ENCODE measurements at regions not wholly inside any gene's neighbourhood (a gene's known extent, or its start where the extent isn't known, plus 50 kb on each side); places are given as distances from the start of the nearest gene placed in this dataset.
"Not testable (repeated sequence)": the region's sequence is repeated elsewhere in the genome, so short reads cannot be mapped to it uniquely, and the experiment has no call there.

GRCh38 chr13:111678120-111678882 is 357.9 kb downstream of the TEX29 start:
- H3K27me3 ChIP-seq (ENCODE audit: insufficient read depth, low read length); H3K4me1 ChIP-seq (ENCODE audit: insufficient read depth, low read length); H3K9me3 ChIP-seq (ENCODE audit: low read depth, low read length); H3K4me3 ChIP-seq (ENCODE audit: low read length): not testable (repeated sequence)

- not testable (repeated sequence) for H3K4me3 ChIP-seq (ENCODE audit: low read length); H3K9me3 ChIP-seq (ENCODE audit: low read depth, low read length); H3K4me1 ChIP-seq (ENCODE audit: insufficient read depth, low read length); H3K27me3 ChIP-seq (ENCODE audit: insufficient read depth, low read length)
Observed at GRCh38 chr13:111679645-111680044, 359.2 kb downstream of the TEX29 start.

DNA sequence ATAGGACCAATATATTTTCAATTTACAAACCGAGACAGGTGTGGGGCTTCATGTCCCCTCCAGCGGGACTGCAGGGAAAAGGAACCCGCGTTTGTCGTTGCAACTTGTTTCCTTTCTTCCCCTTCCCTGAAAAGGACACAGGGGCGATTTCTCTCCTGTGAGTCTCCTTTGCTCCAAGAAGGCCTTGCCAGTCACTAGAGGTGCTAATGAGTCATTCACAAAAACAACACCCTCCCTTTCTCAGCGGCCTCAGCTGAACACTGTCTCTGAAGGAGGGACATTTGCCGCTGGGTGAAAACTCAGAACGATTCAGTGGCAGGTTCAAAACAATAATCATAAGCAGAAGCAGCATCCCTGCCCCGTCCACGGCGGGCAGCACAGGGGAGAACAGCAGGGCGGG is 359.7 kb downstream of the TEX29 start:
- H3K9me3 ChIP-seq (ENCODE audit: low read depth, low read length); H3K4me1 ChIP-seq (ENCODE audit: insufficient read depth, low read length); H3K27me3 ChIP-seq (ENCODE audit: insufficient read depth, low read length); H3K4me3 ChIP-seq (ENCODE audit: low read length): not testable (repeated sequence)

DNA sequence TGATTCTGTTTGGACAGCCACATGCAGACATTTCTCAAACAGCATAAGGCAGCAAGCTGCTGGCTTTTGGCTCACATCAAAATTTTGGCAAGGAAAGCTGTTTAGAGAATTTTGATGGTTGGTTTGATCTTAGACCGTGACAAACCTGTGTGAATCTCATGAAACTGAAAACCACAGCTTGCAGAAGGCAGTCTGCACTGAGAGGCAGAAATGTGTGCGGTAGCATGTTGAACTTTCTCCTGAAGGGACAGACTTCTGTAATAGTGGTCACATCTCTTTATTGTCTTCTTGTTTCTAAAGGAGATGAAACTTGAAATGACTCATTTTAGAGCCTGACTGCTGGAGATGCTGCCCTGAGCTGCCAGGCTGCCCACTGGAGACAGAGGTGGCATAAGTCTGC is 371.6 kb downstream of the TEX29 start:
- H3K9me3 ChIP-seq (ENCODE audit: low read depth, low read length); H3K4me1 ChIP-seq (ENCODE audit: insufficient read depth, low read length); H3K27me3 ChIP-seq (ENCODE audit: insufficient read depth, low read length); H3K4me3 ChIP-seq (ENCODE audit: low read length): not testable (repeated sequence)

- not testable (repeated sequence) for H3K9me3 ChIP-seq (ENCODE audit: low read depth, low read length); H3K27me3 ChIP-seq (ENCODE audit: insufficient read depth, low read length); H3K4me1 ChIP-seq (ENCODE audit: insufficient read depth, low read length); H3K4me3 ChIP-seq (ENCODE audit: low read length)
Observed at GRCh38 chr13:111696121-111696520, 370.8 kb upstream of the SOX1 start.

DNA sequence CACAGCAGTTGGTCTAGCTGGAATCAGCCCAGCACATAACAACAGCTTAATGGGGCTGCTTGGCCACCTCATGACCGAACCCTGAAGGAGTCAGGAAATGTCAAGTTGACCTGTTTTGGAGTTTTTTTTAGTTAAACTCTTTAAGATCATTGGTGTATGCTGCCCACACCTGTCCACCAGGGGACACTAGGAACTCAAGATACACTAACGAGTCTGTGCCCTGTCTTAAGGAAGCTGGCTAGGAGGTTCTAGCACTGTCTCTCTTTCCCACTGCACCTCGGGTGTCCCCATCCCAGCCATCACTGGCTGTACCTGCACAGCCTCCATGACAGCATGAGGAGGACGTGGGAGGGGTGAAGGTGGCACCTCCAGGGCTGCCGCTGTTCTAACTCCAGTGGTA is 364.9 kb upstream of the SOX1 start:
- not testable (repeated sequence) for H3K4me3 ChIP-seq (ENCODE audit: low read length); H3K4me1 ChIP-seq (ENCODE audit: insufficient read depth, low read length); H3K27me3 ChIP-seq (ENCODE audit: insufficient read depth, low read length); H3K9me3 ChIP-seq (ENCODE audit: low read depth, low read length)

All from mononuclear cell (primary cell).